T47D (cell line): ENCODE measurements at regions not wholly inside any gene's neighbourhood (a gene's known extent, or its start where the extent isn't known, plus 50 kb on each side); places are given as distances from the start of the nearest gene placed in this dataset.
A peak's percentile ranks its signal among the peaks of the same experiment; 100 is the strongest.
"Not testable (repeated sequence)": the region's sequence is repeated elsewhere in the genome, so short reads cannot be mapped to it uniquely, and the experiment has no call there.

Experiments
- DNase-seq, 2 experiments: peaks; one replicate each; pipeline versions ENCODE4 v3.0.0 to v3.0.0-alpha.2; 2011 to 2012; ENCODE audit warnings: low read depth in 1 of 2, low spot score in 1 of 2
- JUND ChIP-seq: IDR thresholded peaks from 2 replicates; pipeline ENCODE4 v1.6.1; 2012; ENCODE audit warnings: low read depth
- in situ Hi-C: cut with HindIII; loops from 2 replicates; pipeline ENCODE4 v1.10.0; 2016; ENCODE audit warnings: low sequenced_read_pairs, low pct_unique_long_range_greater_than_20kb

GRCh38 chr16:76669288-76669687 lies 392.1 kb downstream of the CNTNAP4 start:
- no peak for DNase-seq
- in situ Hi-C loops = no loop called here

DNA sequence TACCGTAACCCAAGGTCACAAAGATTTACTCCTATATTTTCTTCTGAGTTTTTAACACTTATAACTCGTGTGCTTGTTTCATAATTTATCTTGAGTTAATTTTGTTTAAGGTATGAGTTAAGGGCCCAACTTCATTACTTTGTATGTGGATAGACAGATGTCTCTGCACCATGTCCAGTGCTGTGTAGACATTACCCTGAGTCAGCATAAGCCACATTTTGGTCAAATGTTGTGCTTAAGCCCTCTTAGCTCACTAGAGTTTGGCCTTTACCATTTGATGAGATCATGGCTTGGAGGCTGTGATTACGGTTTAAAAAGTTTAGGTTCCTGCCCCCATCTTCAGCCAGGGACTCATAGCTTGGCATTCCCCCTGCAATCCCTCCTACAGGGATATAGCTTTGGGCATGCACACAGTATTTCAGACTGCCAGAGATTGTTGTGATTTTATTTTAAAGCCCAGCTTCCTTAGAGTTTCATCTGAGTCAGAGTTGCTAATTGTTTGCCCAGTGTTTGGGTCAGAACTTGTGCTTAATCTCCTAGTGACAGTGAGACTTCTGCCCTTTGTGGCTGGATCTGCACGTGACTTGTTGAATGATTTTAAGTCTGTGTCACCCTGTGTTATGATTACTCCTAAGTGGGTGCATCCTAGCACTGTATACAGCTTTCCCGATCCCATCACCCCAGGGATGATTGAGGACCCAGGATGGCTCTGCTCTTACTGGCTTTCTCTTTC lies 393.1 kb downstream of the CNTNAP4 start:
- in situ Hi-C loops = no loop called here
- no peak for DNase-seq
- TF ChIP-seq JUND = no peak

More at GRCh38 chr16:76669288-76669687, 392.1 kb downstream of the CNTNAP4 start:
- TF ChIP-seq JUND = no peak

DNA sequence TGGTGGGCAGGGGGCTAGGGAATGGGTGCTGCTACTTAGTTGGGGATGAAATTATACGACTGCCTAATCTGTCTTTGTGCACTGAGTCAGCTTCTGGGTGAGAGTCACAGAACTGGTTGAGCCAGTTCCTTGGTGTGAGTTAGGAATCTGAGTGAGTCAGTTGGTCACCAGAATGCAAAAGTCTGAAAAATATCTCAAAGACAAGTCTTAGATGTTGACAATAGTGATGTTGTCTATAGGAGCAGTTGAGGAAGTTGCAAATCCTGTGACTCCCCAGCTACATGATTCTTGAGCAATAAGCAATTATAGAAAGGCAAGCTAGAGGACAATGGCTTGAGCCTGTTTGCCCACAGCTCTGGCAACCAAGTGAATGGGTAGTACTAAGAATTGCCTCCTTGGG lies 399.2 kb downstream of the CNTNAP4 start:
- DNase-seq = peak in 1 of 2 experiments; percentile 63
- in situ Hi-C loops = no loop called here

GRCh38 chr16:76681296-76681695 lies 404.1 kb downstream of the CNTNAP4 start:
- in situ Hi-C loops = no loop called here
- no peak for TF ChIP-seq JUND
- DNase-seq = no peak

More for the DNA sequence above, 399.2 kb downstream of the CNTNAP4 start:
- TF ChIP-seq JUND = no peak

DNA sequence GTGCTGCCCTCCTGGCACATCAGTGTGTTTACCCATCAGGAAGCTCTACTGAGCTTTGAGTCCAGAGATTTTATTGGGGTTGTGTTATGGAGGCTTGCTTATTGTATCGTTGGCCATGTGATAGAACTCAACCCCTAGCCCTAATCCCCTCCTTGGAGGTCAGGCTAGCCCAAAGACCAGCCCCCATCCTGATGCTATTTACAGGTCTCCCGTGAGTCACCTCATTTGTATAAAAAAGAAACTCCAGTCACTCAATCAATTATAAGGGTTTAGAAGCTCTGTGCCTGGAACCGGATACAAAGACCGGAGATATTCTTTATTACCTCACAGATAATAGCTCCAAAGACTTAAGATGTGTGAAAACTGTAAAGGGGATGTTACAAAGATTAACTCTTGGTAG lies 405.9 kb downstream of the CNTNAP4 start:
- DNase-seq = no peak
- in situ Hi-C loops = no loop called here

GRCh38 chr16:76696876-76697275 lies 419.7 kb downstream of the CNTNAP4 start:
- no peak for TF ChIP-seq JUND
- DNase-seq = no peak
- in situ Hi-C loops = no loop called here

More for the DNA sequence above, 405.9 kb downstream of the CNTNAP4 start:
- no peak for TF ChIP-seq JUND

GRCh38 chr16:76705892-76706291 lies 428.7 kb downstream of the CNTNAP4 start:
- DNase-seq = no peak
- no peak for TF ChIP-seq JUND
- in situ Hi-C loops = no loop called here

GRCh38 chr16:76713191-76713590 lies 436.0 kb downstream of the CNTNAP4 start:
- in situ Hi-C loops = no loop called here
- no peak for TF ChIP-seq JUND
- DNase-seq = no peak

- in situ Hi-C loops, DNase-seq: not testable (repeated sequence)
Measured at GRCh38 chr16:76716251-76716650, 439.1 kb downstream of the CNTNAP4 start.

- no peak for DNase-seq
- no peak for TF ChIP-seq JUND
- in situ Hi-C loops = no loop called here
Measured at GRCh38 chr16:76724181-76724580, 447.0 kb downstream of the CNTNAP4 start.

- in situ Hi-C loops = no loop called here
- no peak for DNase-seq
- TF ChIP-seq JUND = no peak
Measured at GRCh38 chr16:76729525-76729924, 452.3 kb downstream of the CNTNAP4 start.

DNA sequence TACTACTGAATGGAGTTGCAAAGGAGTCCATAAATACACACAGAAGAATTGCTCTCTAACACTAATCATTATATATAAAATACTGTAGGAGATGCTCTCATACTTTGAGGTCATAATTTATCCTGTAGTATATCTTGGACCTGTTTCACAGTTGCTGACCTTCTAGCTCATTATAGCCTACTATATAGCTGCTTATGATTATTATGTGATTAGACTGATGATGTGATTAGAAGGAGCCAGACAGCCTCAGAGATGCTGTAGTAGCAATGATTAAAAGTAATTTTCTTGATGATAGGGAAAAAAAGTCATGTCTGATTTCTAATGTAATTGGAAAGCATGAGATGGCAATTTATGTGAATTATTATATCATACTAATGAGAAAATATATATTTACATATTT lies 455.7 kb downstream of the CNTNAP4 start:
- no peak for DNase-seq
- in situ Hi-C loops = no loop called here
- TF ChIP-seq JUND = no peak

DNA sequence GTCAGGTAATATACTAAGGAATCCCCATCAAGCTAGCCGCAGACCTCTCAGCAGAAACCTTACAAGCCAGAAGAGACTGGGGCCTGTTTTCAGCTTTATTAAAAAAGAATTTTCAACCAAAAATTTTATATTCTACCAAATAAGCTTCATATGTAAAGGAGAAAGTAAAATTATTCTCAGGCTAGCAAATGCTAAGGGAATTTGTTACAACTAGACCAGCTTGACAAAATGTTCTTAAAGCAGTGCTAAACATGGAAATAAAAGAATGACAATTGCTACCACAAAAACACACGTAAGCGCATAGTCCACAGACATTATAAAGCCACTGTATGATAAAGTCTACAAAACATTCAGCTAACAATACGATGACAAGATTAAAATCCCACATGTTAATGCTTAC lies 449.4 kb upstream of the MON1B start:
- no peak for DNase-seq
- in situ Hi-C loops = no loop called here
- TF ChIP-seq JUND = no peak
